Kidney tubule cell (primary cell): ENCODE measurements at regions not wholly inside any gene's neighbourhood (a gene's known extent, or its start where the extent isn't known, plus 50 kb on each side); places are given as distances from the start of the nearest gene placed in this dataset.
"Not testable (repeated sequence)": the region's sequence is repeated elsewhere in the genome, so short reads cannot be mapped to it uniquely, and the experiment has no call there.

Source experiments
- DNase-seq: peaks from one replicate; pipeline ENCODE4 v3.0.0-alpha.2; 2018; ENCODE audit warnings: low spot score

- DNase-seq, result no peak
Observed at GRCh38 chr5:63213256-63213655, 634.6 kb downstream of the LRRC70 start.

DNA sequence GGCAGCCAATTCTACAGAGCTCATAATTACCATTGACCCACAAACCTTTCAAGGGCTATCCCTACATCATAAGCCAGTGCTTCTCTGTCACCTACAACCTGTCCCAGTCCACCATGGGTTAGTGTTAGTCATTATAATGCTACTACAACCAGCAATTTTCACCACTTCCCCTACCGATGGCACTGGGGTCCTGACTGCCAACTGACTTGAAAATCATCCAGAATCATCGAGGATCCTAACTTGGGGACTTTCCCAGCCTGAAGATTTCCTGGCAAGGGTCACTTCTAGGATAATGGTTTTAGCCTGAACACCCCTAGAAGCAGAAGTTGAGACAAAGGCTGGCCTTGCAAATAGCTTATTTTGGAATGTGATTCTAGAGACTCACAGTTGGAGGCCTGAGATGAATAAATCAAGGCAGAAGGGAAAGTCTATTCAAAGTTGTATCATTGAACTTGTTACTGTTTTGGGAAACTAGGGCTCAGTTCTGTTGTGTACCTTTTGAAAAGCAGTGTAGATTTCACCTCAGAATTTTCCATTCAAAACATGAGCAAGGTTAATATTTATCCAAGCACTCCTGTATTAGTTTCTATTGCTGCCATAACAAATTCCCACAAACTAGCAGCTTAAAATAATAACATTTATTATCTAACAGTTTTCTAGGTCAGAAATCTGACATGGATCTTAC, 633.0 kb downstream of the LRRC70 start:
- DNase-seq, result no peak

GRCh38 chr5:63205976-63206375, 627.4 kb downstream of the LRRC70 start:
- no peak for DNase-seq

- DNase-seq, result no peak
Observed at GRCh38 chr5:63201738-63202137, 623.1 kb downstream of the LRRC70 start.

GRCh38 chr5:63194126-63194525, 615.5 kb downstream of the LRRC70 start:
- no peak for DNase-seq

GRCh38 chr5:63180190-63180589, 601.6 kb downstream of the LRRC70 start:
- not testable (repeated sequence) for DNase-seq

- no peak for DNase-seq
Observed at GRCh38 chr5:63175850-63176249, 597.2 kb downstream of the LRRC70 start.

- DNase-seq, result no peak
Observed at GRCh38 chr5:63170486-63170885, 591.9 kb downstream of the LRRC70 start.

DNA sequence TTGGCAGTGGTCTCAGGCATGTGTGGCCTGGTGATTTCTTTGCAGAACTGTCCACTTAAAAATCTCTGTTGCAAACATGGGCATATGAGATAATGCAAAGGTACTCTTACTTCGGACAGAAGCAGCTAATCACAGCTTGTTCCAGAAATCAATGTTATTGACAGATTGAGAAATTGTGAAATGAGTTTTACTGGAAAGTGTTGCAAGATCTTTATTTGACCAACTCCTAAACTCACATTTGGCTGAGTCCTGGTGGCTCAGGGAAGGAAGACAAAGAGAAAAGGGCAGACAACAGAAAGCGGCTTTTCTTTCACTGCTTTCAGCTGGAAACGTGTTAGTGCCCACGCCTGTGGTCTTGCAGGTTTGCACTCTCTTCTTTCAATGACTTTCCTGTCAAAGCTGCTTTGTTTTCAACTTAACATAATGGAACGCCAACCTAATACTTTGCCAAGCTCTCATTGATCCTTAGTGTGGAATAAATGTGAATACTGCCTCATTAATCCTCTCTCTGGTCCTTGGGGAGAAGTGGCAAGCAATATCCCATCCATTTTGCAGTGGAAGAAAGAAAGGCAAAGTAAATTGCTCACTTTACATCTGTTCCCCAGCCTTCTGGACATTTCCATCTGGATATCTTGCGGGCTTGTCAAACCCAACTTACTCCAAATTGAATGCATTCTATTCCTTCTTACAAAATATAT, 586.4 kb downstream of the LRRC70 start:
- no peak for DNase-seq

DNA sequence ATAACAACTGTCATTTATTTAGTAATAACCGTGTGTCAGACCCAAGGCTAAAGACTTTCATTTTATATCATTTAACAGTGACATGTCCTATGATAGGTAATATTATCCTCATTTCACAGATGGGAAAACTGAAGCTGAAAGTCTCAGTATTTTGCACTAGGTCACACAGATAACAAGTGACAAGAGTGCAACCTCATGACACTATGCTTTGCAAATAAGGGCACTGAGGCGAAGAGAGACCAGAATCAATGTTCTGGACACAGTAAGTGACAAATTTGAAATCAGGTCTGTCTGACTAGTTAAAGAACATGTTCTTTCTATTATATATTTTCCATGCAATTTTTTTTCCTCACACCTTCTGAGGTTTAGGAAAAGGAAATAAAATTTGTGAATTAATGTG, 585.7 kb downstream of the LRRC70 start:
- DNase-seq, result no peak

GRCh38 chr5:63155310-63155631, 576.7 kb downstream of the LRRC70 start:
- peak; percentile 2 for DNase-seq

DNA sequence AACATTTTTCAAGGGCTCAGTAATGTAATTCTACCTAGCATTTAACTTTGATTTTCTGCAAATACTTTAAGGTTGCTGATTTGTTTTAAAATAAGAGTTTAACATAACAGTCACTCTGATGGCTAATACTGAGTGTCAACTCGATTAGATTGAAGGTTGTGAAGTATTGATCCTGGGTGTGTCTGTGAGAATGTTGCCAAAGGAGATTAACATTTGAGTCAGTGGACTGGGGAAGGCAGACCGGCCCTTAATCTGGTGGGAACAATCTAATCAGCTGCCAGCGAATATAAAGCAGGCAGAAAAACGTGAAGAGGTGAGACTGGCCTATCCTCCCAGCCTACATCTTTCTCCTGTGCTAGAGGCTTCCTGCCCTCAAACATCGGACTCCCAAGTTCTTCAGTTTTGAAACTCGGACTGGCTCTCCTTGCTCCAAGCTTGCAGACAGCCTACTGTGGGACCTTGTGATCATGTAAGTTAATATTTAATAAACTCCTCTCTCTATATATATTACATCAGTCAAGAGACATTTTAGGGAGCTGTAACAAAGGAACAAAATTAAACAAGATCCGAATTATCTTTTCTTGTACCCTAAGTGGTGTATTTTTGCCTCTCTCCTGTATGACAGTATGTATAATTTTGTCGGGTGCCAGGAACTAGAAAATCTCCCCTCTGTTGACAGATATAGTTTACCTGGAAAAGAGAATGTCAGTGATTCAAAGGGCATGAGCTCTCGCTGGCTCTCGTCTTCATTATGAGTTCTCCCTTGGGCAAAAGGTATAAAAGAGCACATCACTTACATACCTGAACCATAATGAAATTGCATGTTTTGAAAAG, 576.1 kb downstream of the LRRC70 start:
- DNase-seq, result peak; percentile 12

GRCh38 chr5:63152871-63153270, 574.3 kb downstream of the LRRC70 start:
- no peak for DNase-seq

DNA sequence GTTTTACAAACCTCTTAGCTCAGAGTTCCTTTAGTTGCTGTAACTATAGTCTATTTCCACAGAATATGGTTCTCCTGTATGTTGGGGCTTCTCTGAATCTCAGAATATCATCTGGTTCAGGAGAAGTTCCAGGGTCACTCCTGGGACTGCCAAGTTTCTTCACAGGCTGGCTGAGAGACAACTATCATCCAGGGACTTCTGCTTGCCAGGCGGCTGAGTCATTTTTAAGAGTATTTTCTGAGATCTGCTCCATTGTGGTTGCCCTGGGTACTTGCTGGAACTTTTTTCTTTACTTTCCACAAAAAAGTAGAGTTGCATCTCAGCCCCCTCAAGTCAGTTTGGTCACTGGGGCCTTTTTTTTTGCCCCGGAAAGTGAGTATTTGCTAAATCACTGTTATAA, 566.5 kb downstream of the LRRC70 start:
- no peak for DNase-seq

DNA sequence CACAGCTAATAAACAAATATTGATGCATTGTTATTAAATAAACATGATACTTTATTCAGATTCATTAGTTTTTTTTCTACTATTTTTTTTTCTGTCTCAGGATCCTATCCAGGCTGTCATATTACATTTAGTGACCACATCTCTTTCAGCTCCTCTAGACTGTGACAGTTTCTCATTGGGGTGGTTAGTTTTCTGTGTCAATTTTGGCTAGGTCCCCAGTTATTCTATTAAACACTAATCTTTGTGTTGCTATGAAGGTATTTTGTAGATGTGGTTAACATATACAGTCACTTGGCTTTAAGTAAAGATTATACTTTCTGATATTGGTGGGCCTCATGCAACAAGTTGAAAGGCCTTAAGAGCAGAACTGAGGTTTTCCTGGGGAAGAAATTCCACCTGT, 563.0 kb downstream of the LRRC70 start:
- peak; percentile 17 for DNase-seq

GRCh38 chr5:63135291-63135690, 556.7 kb downstream of the LRRC70 start:
- DNase-seq, result no peak

- peak; percentile 95 for DNase-seq
Observed at GRCh38 chr5:63131626-63132285, 553.1 kb downstream of the LRRC70 start.

DNA sequence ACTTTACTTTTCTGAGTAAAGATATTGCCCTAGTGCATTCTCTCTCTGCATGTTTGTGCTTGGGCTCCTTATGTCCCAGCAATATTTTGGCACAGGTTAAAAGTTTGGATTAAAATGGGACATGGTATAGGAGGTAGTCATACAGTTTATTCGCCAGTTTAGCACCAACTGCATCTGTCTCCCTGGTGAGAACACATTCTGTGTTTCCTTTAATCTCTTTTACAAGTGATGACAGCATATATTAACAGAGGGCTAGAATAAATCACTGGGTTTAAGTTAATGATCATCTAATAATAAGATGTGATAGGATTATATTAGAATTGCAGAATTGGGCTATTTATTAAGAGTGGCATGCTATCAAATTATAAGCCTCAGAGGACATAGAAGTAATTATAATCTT, 550.1 kb downstream of the LRRC70 start:
- DNase-seq, result peak; percentile 37

DNA sequence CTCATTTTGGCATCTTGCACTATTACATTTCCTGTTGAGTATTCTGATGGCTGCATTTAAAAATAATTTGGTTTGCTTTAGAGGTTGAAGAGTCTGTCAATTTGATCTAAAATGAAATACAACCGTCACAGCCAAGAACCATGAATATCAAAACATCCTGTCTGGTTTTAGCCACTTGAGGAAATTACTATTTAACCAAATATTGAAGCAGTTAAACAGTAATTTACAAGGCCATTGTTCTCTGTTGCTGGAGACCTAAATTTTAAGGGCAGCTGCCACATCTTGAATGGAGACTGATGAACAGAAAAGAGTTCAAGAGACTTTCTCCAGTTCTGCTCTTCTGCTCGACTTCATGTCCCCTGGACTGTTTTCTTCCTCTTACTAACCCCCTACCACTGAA, 549.4 kb downstream of the LRRC70 start:
- peak; percentile 71 for DNase-seq

GRCh38 chr5:63127054-63127453, 548.4 kb downstream of the LRRC70 start:
- DNase-seq, result peak; percentile 92

GRCh38 chr5:63125862-63126261, 547.2 kb downstream of the LRRC70 start:
- peak; percentile 83 for DNase-seq

DNA sequence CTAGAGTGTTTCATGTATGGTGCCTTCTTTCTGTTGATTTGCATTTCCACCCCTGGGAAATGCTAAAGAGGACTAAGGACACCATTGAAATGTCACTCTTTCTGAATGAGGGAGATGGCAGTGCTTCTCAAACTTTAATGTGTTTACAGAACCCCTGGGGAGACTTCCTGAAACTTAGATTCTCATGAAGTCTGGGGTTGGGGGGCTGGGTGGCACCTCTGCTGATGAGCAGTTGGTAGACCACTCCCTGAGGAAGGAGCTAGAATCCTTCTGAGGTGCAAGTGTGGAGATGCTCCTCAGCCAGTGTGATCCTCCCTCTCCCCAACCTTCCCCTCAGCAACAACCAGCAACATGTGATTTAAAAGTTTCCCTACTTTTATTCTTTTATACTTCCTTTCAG, 546.8 kb downstream of the LRRC70 start:
- no peak for DNase-seq

GRCh38 chr5:63124266-63124665, 545.6 kb downstream of the LRRC70 start:
- no peak for DNase-seq
